ENCODE measurements at regions not wholly inside any gene's neighbourhood (a gene's known extent, or its start where the extent isn't known, plus 50 kb on each side); places are given as distances from the start of the nearest gene placed in this dataset.

- H3K4me3 ChIP-seq: no peak overlapping the region
- TF ChIP-seq POLR2AphosphoS5 (IDR thresholded peaks at IDR 0.05; ENCODE audit: borderline replicate concordance, low read depth, low read length) (no peak), FOXP2 (optimal IDR thresholded peaks at IDR 0.05; ENCODE audit: control extremely low read depth, extremely low read length, insufficient read depth) (no peak), EZH2 (IDR thresholded peaks at IDR 0.05) (no peak)
- H3K36me3 ChIP-seq (ENCODE audit: insufficient read depth, low read length): no peaks in the 10 kb centered on the region
- DNase-seq (ENCODE audit: low read depth, low spot score): no peak
- H3K9ac ChIP-seq (ENCODE audit: insufficient read length): no peak overlapping the region
- H3K9me3 ChIP-seq (ENCODE audit: low read depth, low read length): peaks cover 6% of the 10 kb centered on the region; the same call in 1 of the 2 replicates
- no peak overlapping the region for H3K27ac ChIP-seq
Observed at GRCh38 chr2:138403431-138403927, 98.1 kb upstream of the SPOPL start.

DNA sequence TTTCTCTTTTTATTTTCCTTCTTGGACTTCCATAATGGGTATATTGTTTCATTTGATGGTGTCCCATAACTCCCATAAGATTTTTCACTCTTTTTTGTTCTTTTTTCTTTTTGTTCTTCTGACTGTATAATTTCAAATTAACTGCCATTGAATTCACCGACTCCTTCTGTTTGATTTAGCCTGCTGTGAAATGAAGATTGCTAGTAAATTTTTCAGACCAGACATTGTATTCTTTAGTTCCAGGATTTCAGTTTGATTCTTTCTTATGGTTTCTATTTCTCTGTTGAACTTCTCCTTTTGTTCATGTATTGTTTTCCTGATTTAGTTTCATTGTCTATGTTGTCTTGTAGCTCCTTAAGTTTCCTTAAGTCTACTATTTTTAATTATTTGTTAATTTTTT lies 87.6 kb upstream of the SPOPL start:
- H3K27ac ChIP-seq: no peak overlapping the region
- no peak overlapping the region for H3K9ac ChIP-seq (ENCODE audit: insufficient read length)
- TF ChIP-seq FOXP2 (optimal IDR thresholded peaks at IDR 0.05; ENCODE audit: control extremely low read depth, extremely low read length, insufficient read depth) (no peak), EZH2 (IDR thresholded peaks at IDR 0.05) (no peak), POLR2AphosphoS5 (IDR thresholded peaks at IDR 0.05; ENCODE audit: borderline replicate concordance, low read depth, low read length) (no peak)
- H3K9me3 ChIP-seq (ENCODE audit: low read depth, low read length): no peaks in the 10 kb centered on the region
- DNase-seq (ENCODE audit: low read depth, low spot score): no peak
- no peaks in the 10 kb centered on the region for H3K36me3 ChIP-seq (ENCODE audit: insufficient read depth, low read length)
- H3K4me3 ChIP-seq: no peak overlapping the region

GRCh38 chr2:138415985-138416384 lies 85.6 kb upstream of the SPOPL start:
- H3K9ac ChIP-seq (ENCODE audit: insufficient read length): no peak overlapping the region
- H3K27ac ChIP-seq: no peak overlapping the region
- DNase-seq (ENCODE audit: low read depth, low spot score): no peak
- no peak for TF ChIP-seq POLR2AphosphoS5 (IDR thresholded peaks at IDR 0.05; ENCODE audit: borderline replicate concordance, low read depth, low read length)
- TF ChIP-seq FOXP2 (optimal IDR thresholded peaks at IDR 0.05; ENCODE audit: control extremely low read depth, extremely low read length, insufficient read depth): no peak
- no peak for TF ChIP-seq EZH2 (IDR thresholded peaks at IDR 0.05)
- no peaks in the 10 kb centered on the region for H3K36me3 ChIP-seq (ENCODE audit: insufficient read depth, low read length)
- no peaks in the 10 kb centered on the region for H3K9me3 ChIP-seq (ENCODE audit: low read depth, low read length)
- no peak overlapping the region for H3K4me3 ChIP-seq

DNA sequence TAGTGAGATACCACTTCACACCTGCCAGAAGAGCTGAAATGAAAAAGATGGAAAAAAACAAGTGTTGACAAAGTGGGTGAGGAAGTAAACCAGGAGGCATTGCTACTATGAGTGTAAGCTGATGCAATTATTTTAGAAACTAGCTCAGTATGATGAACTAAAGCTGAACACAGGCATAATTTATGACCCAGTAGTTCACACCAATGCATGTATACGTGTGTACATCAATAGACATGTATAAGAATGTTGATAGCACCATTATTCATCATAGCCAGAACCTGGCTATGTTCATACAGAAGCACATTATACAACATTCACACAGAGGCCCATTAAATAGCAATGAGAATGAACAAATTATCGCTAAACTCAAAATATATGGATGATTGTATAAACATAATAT lies 83.1 kb upstream of the SPOPL start:
- no peak overlapping the region for H3K9ac ChIP-seq (ENCODE audit: insufficient read length)
- TF ChIP-seq POLR2AphosphoS5 (IDR thresholded peaks at IDR 0.05; ENCODE audit: borderline replicate concordance, low read depth, low read length): no peak
- TF ChIP-seq FOXP2 (optimal IDR thresholded peaks at IDR 0.05; ENCODE audit: control extremely low read depth, extremely low read length, insufficient read depth): no peak
- no peak for TF ChIP-seq EZH2 (IDR thresholded peaks at IDR 0.05)

DNA sequence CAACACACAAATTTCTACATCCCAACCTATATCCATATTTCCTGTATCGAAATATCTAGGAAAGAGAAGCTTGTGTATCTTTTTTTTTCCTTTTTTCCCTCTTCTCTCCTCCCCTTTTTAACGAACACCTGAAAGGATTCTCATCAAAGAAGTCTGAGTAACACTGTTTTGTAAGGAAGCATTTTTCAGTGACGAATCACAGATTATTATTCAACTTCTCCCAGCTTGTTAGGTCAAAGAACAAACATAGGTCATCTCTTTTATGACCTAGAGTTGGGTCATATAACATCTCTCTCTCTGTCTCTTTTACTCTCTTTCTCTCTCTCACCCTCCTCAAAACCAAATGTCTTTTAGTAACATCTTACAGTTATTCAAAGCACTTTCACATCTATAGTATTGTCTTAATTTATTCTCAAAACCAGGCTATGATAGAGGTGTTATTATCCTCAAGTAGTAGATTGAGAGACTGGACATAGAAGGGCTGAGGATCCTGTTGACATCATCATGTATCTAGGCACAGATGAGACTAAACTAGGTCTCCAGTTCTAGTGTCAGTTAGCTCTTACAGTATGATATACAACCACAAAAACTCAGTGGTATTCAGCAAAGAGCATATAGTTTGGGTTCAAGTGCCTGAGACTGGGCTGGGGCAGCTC lies 80.1 kb upstream of the SPOPL start:
- no peaks in the 10 kb centered on the region for H3K9me3 ChIP-seq (ENCODE audit: low read depth, low read length)
- H3K27ac ChIP-seq: no peak overlapping the region
- TF ChIP-seq EZH2 (IDR thresholded peaks at IDR 0.05): no peak
- TF ChIP-seq FOXP2 (optimal IDR thresholded peaks at IDR 0.05; ENCODE audit: control extremely low read depth, extremely low read length, insufficient read depth): no peak
- no peak for TF ChIP-seq POLR2AphosphoS5 (IDR thresholded peaks at IDR 0.05; ENCODE audit: borderline replicate concordance, low read depth, low read length)
- no peaks in the 10 kb centered on the region for H3K36me3 ChIP-seq (ENCODE audit: insufficient read depth, low read length)
- H3K4me3 ChIP-seq: no peak overlapping the region; the same call in 1 of the 2 replicates
- no peak overlapping the region for H3K9ac ChIP-seq (ENCODE audit: insufficient read length)
- DNase-seq (ENCODE audit: low read depth, low spot score): no peak

More for the DNA sequence above, 83.1 kb upstream of the SPOPL start:
- H3K4me3 ChIP-seq: no peak overlapping the region
- DNase-seq (ENCODE audit: low read depth, low spot score): no peak
- H3K27ac ChIP-seq: no peak overlapping the region
- no peaks in the 10 kb centered on the region for H3K36me3 ChIP-seq (ENCODE audit: insufficient read depth, low read length)
- H3K9me3 ChIP-seq (ENCODE audit: low read depth, low read length): no peaks in the 10 kb centered on the region

- Histone ChIP-seq H3K36me3 (ENCODE audit: insufficient read depth, low read length) (no peaks in the 10 kb centered on the region), H3K9ac (ENCODE audit: insufficient read length) (no peak overlapping the region), H3K27ac (no peak overlapping the region), H3K4me3 (no peak overlapping the region; the same call in 1 of the 2 replicates), H3K9me3 (ENCODE audit: low read depth, low read length) (no peaks in the 10 kb centered on the region)
- DNase-seq (ENCODE audit: low read depth, low spot score): peak; percentile 58
- TF ChIP-seq FOXP2 (optimal IDR thresholded peaks at IDR 0.05; ENCODE audit: control extremely low read depth, extremely low read length, insufficient read depth): no peak
- no peak for TF ChIP-seq EZH2 (IDR thresholded peaks at IDR 0.05)
Observed at GRCh38 chr2:138421971-138422335, 79.6 kb upstream of the SPOPL start.

GRCh38 chr2:138423198-138423597 lies 78.4 kb upstream of the SPOPL start:
- no peak for DNase-seq (ENCODE audit: low read depth, low spot score)
- Histone ChIP-seq H3K9me3 (ENCODE audit: low read depth, low read length) (no peaks in the 10 kb centered on the region), H3K36me3 (ENCODE audit: insufficient read depth, low read length) (no peaks in the 10 kb centered on the region), H3K4me3 (no peak overlapping the region), H3K27ac (no peak overlapping the region), H3K9ac (ENCODE audit: insufficient read length) (no peak overlapping the region)
- no peak for TF ChIP-seq FOXP2 (optimal IDR thresholded peaks at IDR 0.05; ENCODE audit: control extremely low read depth, extremely low read length, insufficient read depth)
- no peak for TF ChIP-seq POLR2AphosphoS5 (IDR thresholded peaks at IDR 0.05; ENCODE audit: borderline replicate concordance, low read depth, low read length)
- no peak for TF ChIP-seq EZH2 (IDR thresholded peaks at IDR 0.05)

DNA sequence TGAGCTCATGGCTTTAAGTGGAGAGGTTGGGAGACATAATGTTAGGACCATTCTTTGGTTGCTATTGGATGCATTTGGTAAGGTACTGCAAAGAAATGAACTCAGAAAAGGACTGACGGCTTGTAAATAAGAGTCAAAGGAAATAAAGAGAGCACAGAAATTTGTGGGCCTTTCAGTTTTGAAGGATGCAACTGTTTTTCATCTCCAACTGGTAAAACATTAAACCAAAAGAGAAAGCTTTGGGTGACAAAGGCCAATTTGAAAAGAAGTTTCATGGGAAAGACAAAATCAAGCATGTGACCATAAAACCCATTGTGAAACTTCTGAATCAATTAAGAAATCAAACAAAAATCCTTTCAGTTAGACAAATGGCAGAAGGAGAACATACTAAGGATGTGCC lies 77.8 kb upstream of the SPOPL start:
- no peak overlapping the region for H3K9ac ChIP-seq (ENCODE audit: insufficient read length)
- H3K9me3 ChIP-seq (ENCODE audit: low read depth, low read length): no peaks in the 10 kb centered on the region
- no peak for DNase-seq (ENCODE audit: low read depth, low spot score)
- no peaks in the 10 kb centered on the region for H3K36me3 ChIP-seq (ENCODE audit: insufficient read depth, low read length)
- TF ChIP-seq EZH2 (IDR thresholded peaks at IDR 0.05): no peak
- TF ChIP-seq FOXP2 (optimal IDR thresholded peaks at IDR 0.05; ENCODE audit: control extremely low read depth, extremely low read length, insufficient read depth): no peak
- TF ChIP-seq POLR2AphosphoS5 (IDR thresholded peaks at IDR 0.05; ENCODE audit: borderline replicate concordance, low read depth, low read length): no peak
- no peak overlapping the region for H3K27ac ChIP-seq
- no peak overlapping the region for H3K4me3 ChIP-seq

Measured in SK-N-MC (cell line).